ENCODE measurements at regions not wholly inside any gene's neighbourhood (a gene's known extent, or its start where the extent isn't known, plus 50 kb on each side); places are given as distances from the start of the nearest gene placed in this dataset.

- Histone ChIP-seq H3K4me1 (ENCODE audit: control insufficient read depth in 1 of 2, insufficient read depth in 2 of 2, low read length in 2 of 2) (no peaks in the 10 kb centered on the region), H3K27ac (ENCODE audit: low read depth, low read length) (no peak overlapping the region), H3K36me3 (ENCODE audit: control insufficient read depth in 1 of 2, insufficient read depth in 2 of 2, low read length in 2 of 2) (no peaks in the 10 kb centered on the region), H3K4me2 (ENCODE audit: low read length) (no peak overlapping the region), H3K9ac (ENCODE audit: low read length) (no peak overlapping the region), H3K9me3 (ENCODE audit: control insufficient read depth in 1 of 2, insufficient read depth in 1 of 2, low read depth in 1 of 2, low read length in 2 of 2) (no peaks in the 10 kb centered on the region), H3K79me2 (ENCODE audit: insufficient read depth, low read length) (no peaks in the 10 kb centered on the region), H3K9me2 (ENCODE audit: insufficient read depth) (no peaks in the 10 kb centered on the region), H3K4me3 (replicated peaks in 1 of 2; ENCODE audit: low read depth in 1 of 2, low read length in 2 of 2) (no peak overlapping the region), H4K20me1 (ENCODE audit: insufficient read depth) (no peaks in the 10 kb centered on the region), H3K27me3 (ENCODE audit: insufficient read depth, low read length) (no peaks in the 10 kb centered on the region), H2AFZ (ENCODE audit: low read depth, low read length, poor library complexity, severe bottlenecking) (no peak overlapping the region)
- ChIA-PET POLR2A (no interaction called here), RAD21 (ENCODE audit: low non-redundant PET in 1 of 2, low total read pairs in 2 of 2, uncharacterized antibody in 2 of 2, unreplicated experiment in 2 of 2) (no interaction called here), CTCF (interaction anchor here (1.0 kb wide), 1 partner anchor 211 kb away, joined by 3 read pairs; no protein-coding TSS in a partner anchor)
- TF ChIP-seq YY1 (IDR thresholded peaks at IDR 0.05; ENCODE audit: extremely low read depth, insufficient replicate concordance, low read depth, low read length) (no peak), EGR1 (IDR thresholded peaks at IDR 0.05; ENCODE audit: low read depth) (no peak), FOSL1 (IDR thresholded peaks at IDR 0.05; ENCODE audit: low read depth) (no peak), MAX (IDR thresholded peaks at IDR 0.05) (no peak), RAD21 (IDR thresholded peaks at IDR 0.05; ENCODE audit: low read depth) (no peak), TCF7L2 (IDR thresholded peaks at IDR 0.05; ENCODE audit: borderline replicate concordance, extremely low read depth, insufficient read depth, insufficient read length) (no peak)
- intact Hi-C loops (cut with micrococcal nuclease) = loop anchor here (10.0 kb wide), 2 partner anchors 807 to 1057 kb away; partner anchors contain the start of gene MARCHF7
- DNase-seq (ENCODE audit: low read depth, low spot score) = no peak
- ATAC-seq = no peak
- BruUV-seq (replicated peaks) = no TSS peak
These were observed 60.4 kb upstream of the TANC1 start for GRCh38 chr2:158907926-158908456.

GRCh38 chr2:158912112-158912511, 56.3 kb upstream of the TANC1 start:
- H4K20me1 ChIP-seq (ENCODE audit: insufficient read depth) = no peaks in the 10 kb centered on the region
- CTCF ChIA-PET = no interaction called here
- DNase-seq (ENCODE audit: low read depth, low spot score) (no peak), ATAC-seq (no peak)
- no peak overlapping the region for H3K9ac ChIP-seq (ENCODE audit: low read length)
- intact Hi-C loops (cut with micrococcal nuclease) = no loop called here
- H3K36me3 ChIP-seq (ENCODE audit: control insufficient read depth in 1 of 2, insufficient read depth in 2 of 2, low read length in 2 of 2) = no peaks in the 10 kb centered on the region
- H3K9me3 ChIP-seq (ENCODE audit: control insufficient read depth in 1 of 2, insufficient read depth in 1 of 2, low read depth in 1 of 2, low read length in 2 of 2) = no peaks in the 10 kb centered on the region
- no peaks in the 10 kb centered on the region for H3K27me3 ChIP-seq (ENCODE audit: insufficient read depth, low read length)
- H3K79me2 ChIP-seq (ENCODE audit: insufficient read depth, low read length) = no peaks in the 10 kb centered on the region
- no TSS peak for BruUV-seq (replicated peaks)
- no peaks in the 10 kb centered on the region for H3K9me2 ChIP-seq (ENCODE audit: insufficient read depth)
- POLR2A ChIA-PET = interaction anchor here (0.7 kb wide), 1 partner anchor 378 kb away, joined by 3 read pairs; no protein-coding TSS in a partner anchor
- H3K27ac ChIP-seq (ENCODE audit: low read depth, low read length) = no peak overlapping the region
- H2AFZ ChIP-seq (ENCODE audit: low read depth, low read length, poor library complexity, severe bottlenecking) = no peak overlapping the region
- H3K4me1 ChIP-seq (ENCODE audit: control insufficient read depth in 1 of 2, insufficient read depth in 2 of 2, low read length in 2 of 2) = no peaks in the 10 kb centered on the region
- H3K4me3 ChIP-seq (replicated peaks in 1 of 2; ENCODE audit: low read depth in 1 of 2, low read length in 2 of 2) = no peak overlapping the region
- H3K4me2 ChIP-seq (ENCODE audit: low read length) = no peak overlapping the region
- TF ChIP-seq CBX3 (IDR thresholded peaks at IDR 0.05; ENCODE audit: low read depth) (no peak), POLR2AphosphoS5 (IDR thresholded peaks at IDR 0.05; ENCODE audit: low read depth, low read length) (no peak), SIN3A (IDR thresholded peaks at IDR 0.05; ENCODE audit: low read depth) (no peak), ELF1 (IDR thresholded peaks at IDR 0.05; ENCODE audit: borderline replicate concordance, low read depth) (no peak), TCF7L2 (IDR thresholded peaks at IDR 0.05; ENCODE audit: borderline replicate concordance, extremely low read depth, insufficient read depth, insufficient read length) (no peak), ZFX (IDR thresholded peaks at IDR 0.05) (no peak), RAD21 (IDR thresholded peaks at IDR 0.05; ENCODE audit: low read depth) (no peak), CTCF (IDR thresholded peaks at IDR 0.05 in 2 of 3, conservative IDR thresholded peaks at IDR 0.05 in 1 of 3; ENCODE audit: borderline replicate concordance in 1 of 3, insufficient read depth in 1 of 3, low read depth in 2 of 3, low read length in 2 of 3) (no peak), ATF3 (IDR thresholded peaks at IDR 0.05) (no peak), CEBPB (IDR thresholded peaks at IDR 0.05; ENCODE audit: low read depth) (no peak), EGR1 (IDR thresholded peaks at IDR 0.05; ENCODE audit: low read depth) (no peak)
- RAD21 ChIA-PET (ENCODE audit: low non-redundant PET in 1 of 2, low total read pairs in 2 of 2, uncharacterized antibody in 2 of 2, unreplicated experiment in 2 of 2) = no interaction called here
